H9 (cell line): ENCODE measurements at regions not wholly inside any gene's neighbourhood (a gene's known extent, or its start where the extent isn't known, plus 50 kb on each side); places are given as distances from the start of the nearest gene placed in this dataset.
A peak's percentile ranks its signal among the peaks of the same experiment; 100 is the strongest.
"Not testable (repeated sequence)": the region's sequence is repeated elsewhere in the genome, so short reads cannot be mapped to it uniquely, and the experiment has no call there.

Source experiments
- DNase-seq: peaks from one replicate; pipeline ENCODE4 v3.0.0-alpha.2; 2017
- H2AFZ ChIP-seq: one replicate; pipeline ENCODE4 v1.6.1; 2013; ENCODE audit warnings: mild to moderate bottlenecking, low read length, control low read depth, moderate library complexity
- H2AK5ac ChIP-seq: 2 replicates; pipeline ENCODE4 v1.6.1; 2013; ENCODE audit warnings: low read length, control low read depth, mixed read lengths; ENCODE audit not compliant: insufficient read length
- H2BK120ac ChIP-seq: one replicate; pipeline ENCODE4 v1.6.1; 2013; ENCODE audit warnings: low read depth, mild to moderate bottlenecking, low read length, control low read depth, inconsistent platforms; ENCODE audit not compliant: poor library complexity, severe bottlenecking
- H2BK12ac ChIP-seq: 2 replicates; pipeline ENCODE4 v1.6.1; 2013; ENCODE audit warnings: low read length, control low read depth, mixed read lengths, low read depth; ENCODE audit not compliant: insufficient read length
- H2BK15ac ChIP-seq: 2 replicates; pipeline ENCODE4 v1.6.1; 2013; ENCODE audit warnings: low read depth, low read length, control low read depth
- H2BK20ac ChIP-seq: one replicate; pipeline ENCODE4 v1.6.1; 2013; ENCODE audit warnings: low read depth, mild to moderate bottlenecking, low read length, control low read depth, inconsistent platforms; ENCODE audit not compliant: poor library complexity, severe bottlenecking
- H2BK5ac ChIP-seq: 2 replicates; pipeline ENCODE4 v1.6.1; 2013; ENCODE audit warnings: low read length, control low read depth, mixed read lengths; ENCODE audit not compliant: insufficient read length
- H3K14ac ChIP-seq: 2 replicates; pipeline ENCODE4 v1.6.1; 2013; ENCODE audit warnings: low read length, control low read depth; ENCODE audit not compliant: insufficient read depth
- H3K18ac ChIP-seq: 2 replicates; pipeline ENCODE4 v1.6.1; 2013; ENCODE audit warnings: low read depth, mild to moderate bottlenecking, mixed read lengths, low read length, control low read depth; ENCODE audit not compliant: insufficient read length
- H3K23ac ChIP-seq: 2 replicates; pipeline ENCODE4 v1.6.1; 2013; ENCODE audit warnings: low read length, control low read depth, mixed read lengths, low read depth; ENCODE audit not compliant: insufficient read length
- H3K23me2 ChIP-seq: 2 replicates; pipeline ENCODE4 v1.6.1; 2013; ENCODE audit warnings: low read depth, mild to moderate bottlenecking, mixed read lengths, low read length, control low read depth; ENCODE audit not compliant: insufficient read length, poor library complexity, severe bottlenecking
- H3K27ac ChIP-seq: 2 replicates; pipeline ENCODE4 v1.5.1; 2013; ENCODE audit warnings: low read length, control low read depth, mixed read lengths, low read depth; ENCODE audit not compliant: insufficient read length
- H3K27me3 ChIP-seq: 2 replicates; pipeline ENCODE4 v1.6.1; 2013; ENCODE audit warnings: low read length, control low read depth, inconsistent platforms; ENCODE audit not compliant: insufficient read depth
- H3K4ac ChIP-seq: 2 replicates; pipeline ENCODE4 v1.6.1; 2013; ENCODE audit warnings: low read depth, mild to moderate bottlenecking, control low read depth, inconsistent platforms, low read length, moderate library complexity
- H3K4me1 ChIP-seq: 2 replicates; pipeline ENCODE4 v1.6.1; 2013; ENCODE audit warnings: low read length, control low read depth, inconsistent platforms; ENCODE audit not compliant: insufficient read depth
- H3K4me2 ChIP-seq: 2 replicates; pipeline ENCODE4 v1.6.1; 2013; ENCODE audit warnings: low read length, control low read depth, mixed read lengths; ENCODE audit not compliant: insufficient read length, insufficient read depth
- H3K56ac ChIP-seq: 2 replicates; pipeline ENCODE4 v1.6.1; 2013; ENCODE audit warnings: low read depth, mild to moderate bottlenecking, mixed read lengths, low read length, control low read depth; ENCODE audit not compliant: insufficient read length
- H3K79me1 ChIP-seq: 2 replicates; pipeline ENCODE4 v1.6.1; 2013; ENCODE audit warnings: low read depth, mild to moderate bottlenecking, moderate library complexity, low read length, control low read depth, inconsistent platforms; ENCODE audit not compliant: insufficient read depth, poor library complexity, severe bottlenecking
- H3K79me2 ChIP-seq: 2 replicates; pipeline ENCODE4 v1.6.1; 2013; ENCODE audit warnings: low read length, control low read depth, inconsistent platforms; ENCODE audit not compliant: insufficient read depth
- H3K9ac ChIP-seq: 2 replicates; pipeline ENCODE4 v1.6.1; 2013; ENCODE audit warnings: low read length, control low read depth, mixed read lengths; ENCODE audit not compliant: insufficient read length; ENCODE audit errors: extremely low read depth
- H3K9me3 ChIP-seq: one replicate; pipeline ENCODE4 v1.6.1; 2013; ENCODE audit warnings: low read depth, low read length, inconsistent platforms; ENCODE audit not compliant: control insufficient read depth
- H3T11ph ChIP-seq: one replicate; pipeline ENCODE4 v1.6.1; 2013; ENCODE audit warnings: mild to moderate bottlenecking, low read length, control low read depth, inconsistent platforms
- H4K20me1 ChIP-seq: one replicate; pipeline ENCODE4 v1.6.1; 2013; ENCODE audit not compliant: control insufficient read depth, insufficient read length, insufficient read depth
- H4K5ac ChIP-seq: 2 replicates; pipeline ENCODE4 v1.6.1; 2013; ENCODE audit warnings: low read depth, mild to moderate bottlenecking, mixed read lengths, low read length, control low read depth; ENCODE audit not compliant: insufficient read length
- H4K8ac ChIP-seq: replicated peaks from 2 replicates; pipeline ENCODE4 v1.6.1; 2013; ENCODE audit warnings: low read length, control low read depth, mixed read lengths, low read depth; ENCODE audit not compliant: insufficient read length
- H4K91ac ChIP-seq: 2 replicates; pipeline ENCODE4 v1.6.1; 2013; ENCODE audit warnings: low read depth, mild to moderate bottlenecking, moderate library complexity, mixed read lengths, low read length, control low read depth; ENCODE audit not compliant: insufficient read length
- H3K27ac Mint-ChIP-seq, 3 experiments: 2 replicates in 2 of 3; 3 replicates in 1 of 3; pipeline ENCODE4 v1.8.0; 2020 to 2021; ENCODE audit warnings: mixed read lengths in 3 of 3, mild to moderate bottlenecking in 1 of 3, moderate library complexity in 1 of 3
- H3K27me3 Mint-ChIP-seq: 2 replicates; pipeline ENCODE4 v1.8.0; 2021; ENCODE audit warnings: low read depth, mild to moderate bottlenecking, moderate library complexity, mixed read lengths
- H3K36me3 Mint-ChIP-seq, 3 experiments: 2 replicates in 2 of 3; 3 replicates in 1 of 3; pipeline ENCODE4 v1.8.0; 2020 to 2021; ENCODE audit warnings: low read depth in 3 of 3, mixed read lengths in 3 of 3; ENCODE audit not compliant: insufficient read depth in 1 of 3
- H3K4me1 Mint-ChIP-seq, 2 experiments: 2 replicates each; pipeline ENCODE4 v1.8.0; 2020; ENCODE audit warnings: mixed read lengths in 2 of 2
- H3K4me3 Mint-ChIP-seq, 2 experiments: 2 replicates in 1 of 2; 3 replicates in 1 of 2; pipeline ENCODE4 v1.8.0; 2020 to 2021; ENCODE audit warnings: mild to moderate bottlenecking in 2 of 2, mixed read lengths in 2 of 2, moderate library complexity in 1 of 2
- H3K9me3 Mint-ChIP-seq, 2 experiments: 2 replicates in 1 of 2; 3 replicates in 1 of 2; pipeline ENCODE4 v1.8.0; 2020; ENCODE audit warnings: mild to moderate bottlenecking in 2 of 2, mixed read lengths in 2 of 2, moderate library complexity in 1 of 2
- CTCF ChIP-seq: fragments of 200-600 bp; sonication (generic); conservative IDR thresholded peaks from 3 replicates; pipeline ENCODE4 v1.8.0; 2021; ENCODE audit warnings: antibody characterized with exemption, mild to moderate bottlenecking
- WGBS: extraction: QIAGEN DNeasy Blood & Tissue Kit; methylation state at CpG from one replicate; pipeline ENCODE4 v1.1.7; 2013; ENCODE audit warnings: missing lambda C conversion rate, low lambda C conversion rate, mixed read lengths; ENCODE audit not compliant: insufficient read length; ENCODE audit errors: extremely low coverage; 5-methylcytosine and 5-hydroxymethylcytosine counted together

DNA sequence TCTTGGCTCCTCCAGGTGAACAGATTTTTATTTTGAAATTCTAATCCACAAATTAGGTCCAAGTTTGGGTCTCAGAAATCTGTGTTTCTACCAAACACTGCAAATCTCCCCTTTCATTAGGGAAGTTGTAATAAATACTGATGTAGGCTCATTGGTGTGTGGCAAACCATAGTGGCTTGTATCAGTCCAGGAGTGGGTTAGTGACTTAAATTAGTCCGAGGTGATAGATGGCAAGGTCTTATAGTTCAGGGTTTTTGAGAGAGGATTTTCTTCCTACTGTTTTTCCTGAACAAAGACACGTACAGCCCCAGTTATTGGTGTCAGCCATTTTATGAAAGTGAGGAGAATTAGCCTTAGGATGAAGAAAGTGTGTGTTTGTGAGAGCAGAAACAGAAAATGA, 74.6 kb downstream of the RPRM start:
- 0 out of 7 replicates have a peak, but pooled peaks cover 0 to 3% (median 2%) of the 10 kb centered on the region in 3 experiments for H3K36me3 Mint-ChIP-seq
- Histone ChIP-seq H3K27me3 (no peaks in the 10 kb centered on the region), H3K9ac (peak overlapping the region; percentile 95), H2BK12ac (no peak overlapping the region), H4K8ac (no peak overlapping the region), H4K91ac (no peak overlapping the region), H2BK120ac (peak overlapping the region; percentile 95), H3K9me3 (no peaks in the 10 kb centered on the region), H3K23ac (no peak overlapping the region), H3K27ac (peak overlapping the region; percentile 92), H2AK5ac (peak overlapping the region; percentile 83), H3K23me2 (peaks cover 4% of the 10 kb centered on the region), H3K4me2 (peak overlapping the region; percentile 96), H3K79me2 (peaks cover 2% of the 10 kb centered on the region; the same call in 1 of the 2 replicates), H3K79me1 (no peaks in the 10 kb centered on the region), H2BK20ac (no peak overlapping the region), H3T11ph (peak overlapping the region; percentile 82), H3K14ac (peak overlapping the region; percentile 67; the same call in 1 of the 2 replicates), H2BK15ac (no peak overlapping the region), H4K20me1 (no peaks in the 10 kb centered on the region), H3K56ac (peak overlapping the region; percentile 56), H2AFZ (peak overlapping the region; percentile 92), H4K5ac (no peak overlapping the region), H2BK5ac (peak overlapping the region; percentile 96), H3K4me1 (peaks cover 7% of the 10 kb centered on the region; the same call in 1 of the 2 replicates), H3K18ac (peak overlapping the region; percentile 7), H3K4ac (no peak overlapping the region; the same call in 1 of the 2 replicates)
- peaks cover 33 to 34% of the 10 kb centered on the region in 2 experiments for H3K4me1 Mint-ChIP-seq
- peak overlapping the region; percentile 90 to 99 (median 93) for H3K27ac Mint-ChIP-seq
- WGBS, result no CpG with 5 or more reads among the region's 2 CpGs
- peak overlapping the region; percentile 86 to 87 for H3K4me3 Mint-ChIP-seq
- peaks cover 2 to 9% of the 10 kb centered on the region in 2 experiments; a peak in 4 of 5 replicates for H3K9me3 Mint-ChIP-seq
- TF ChIP-seq CTCF, result no peak
- H3K27me3 Mint-ChIP-seq, result no peaks in the 10 kb centered on the region; the same call in 1 of the 2 replicates
- DNase-seq, result no peak

DNA sequence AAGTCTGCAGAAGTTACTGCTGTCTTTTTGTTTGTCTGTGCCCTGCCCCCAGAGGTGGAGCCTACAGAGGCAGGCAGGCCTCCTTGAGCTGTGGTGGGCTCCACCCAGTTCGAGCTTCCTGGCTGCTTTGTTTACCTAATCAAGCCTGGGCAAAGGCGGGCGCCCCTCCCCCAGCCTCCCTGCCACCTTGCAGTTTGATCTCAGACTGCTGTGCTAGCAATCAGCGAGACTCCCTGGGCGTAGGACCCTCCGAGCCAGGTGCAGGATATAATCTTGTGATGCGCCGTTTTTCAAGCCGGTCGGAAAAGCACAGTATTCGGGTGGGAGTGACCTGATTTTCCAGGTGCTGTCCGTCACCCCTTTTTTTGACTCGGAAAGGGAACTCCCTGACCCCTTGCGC, 75.2 kb downstream of the RPRM start:
- not testable (repeated sequence) for H4K91ac ChIP-seq, H3K9me3 ChIP-seq, H3K56ac ChIP-seq, H3K4me1 ChIP-seq, H2AFZ ChIP-seq, H3K18ac ChIP-seq, H4K20me1 ChIP-seq, H4K5ac ChIP-seq, H3K23ac ChIP-seq, H2BK120ac ChIP-seq, H3K23me2 ChIP-seq, H4K8ac ChIP-seq, H2BK20ac ChIP-seq, H2BK5ac ChIP-seq, H2BK12ac ChIP-seq, H3K4ac ChIP-seq, H3T11ph ChIP-seq, H3K79me2 ChIP-seq, H3K9me3 Mint-ChIP-seq, H3K14ac ChIP-seq, H3K27me3 Mint-ChIP-seq, H3K27me3 ChIP-seq, H3K79me1 ChIP-seq, H2AK5ac ChIP-seq, H2BK15ac ChIP-seq, H3K36me3 Mint-ChIP-seq
- Histone ChIP-seq H3K27ac (peak overlapping the region; percentile 92), H3K9ac (peak overlapping the region; percentile 65), H3K4me2 (peak overlapping the region; percentile 96)
- H3K27ac Mint-ChIP-seq, result peak overlapping the region; percentile 90 to 99 (median 93)
- peak; percentile 53 for DNase-seq
- H3K4me3 Mint-ChIP-seq, result peak overlapping the region; percentile 86 to 87
- H3K4me1 Mint-ChIP-seq, result peaks cover 27 to 28% of the 10 kb centered on the region in 2 experiments
- WGBS, result no CpG with 5 or more reads among the region's 14 CpGs
